ENCODE measurements at regions not wholly inside any gene's neighbourhood (a gene's known extent, or its start where the extent isn't known, plus 50 kb on each side); places are given as distances from the start of the nearest gene placed in this dataset.

DNA sequence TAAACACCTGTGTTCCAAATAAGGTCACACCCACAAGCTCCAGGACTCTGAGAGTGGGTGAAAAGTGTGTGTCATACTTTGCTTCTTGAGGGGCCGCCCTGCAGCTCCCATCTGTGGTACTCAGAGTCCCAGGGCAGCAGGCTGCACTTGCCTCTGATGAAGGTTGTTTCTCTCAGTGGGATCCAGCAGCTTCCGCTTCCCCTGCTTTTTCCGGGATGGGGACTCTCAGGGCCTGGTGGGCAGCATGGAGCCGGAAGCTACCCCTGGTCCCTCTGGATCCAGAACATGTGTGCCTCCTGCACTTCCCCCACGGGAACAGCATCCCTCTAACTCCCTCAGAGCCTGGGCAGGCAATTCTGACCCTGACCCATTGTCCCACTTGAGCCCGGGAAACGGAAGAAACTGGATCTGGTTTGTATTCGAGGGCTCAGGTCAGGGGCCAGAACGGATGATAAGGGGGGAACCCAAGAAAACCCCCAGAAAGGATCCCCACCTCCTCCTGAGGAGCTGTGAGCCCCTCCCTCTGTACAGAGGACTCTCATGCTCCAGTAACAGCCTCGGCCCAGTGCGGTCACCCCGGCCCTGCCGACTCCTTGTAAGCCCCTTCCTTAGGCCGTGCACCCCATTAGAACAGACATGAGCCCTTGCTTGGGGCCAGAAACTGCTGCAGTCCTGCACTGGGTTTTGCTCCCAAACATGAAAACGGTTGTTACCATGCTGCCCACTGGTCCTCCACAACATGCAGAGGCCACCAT is 189.5 kb upstream of the C1orf174 start:
- H3K4me3 ChIP-seq (ENCODE audit: low read depth, low read length) = no peak overlapping the region
- TF ChIP-seq, protein P1, sequence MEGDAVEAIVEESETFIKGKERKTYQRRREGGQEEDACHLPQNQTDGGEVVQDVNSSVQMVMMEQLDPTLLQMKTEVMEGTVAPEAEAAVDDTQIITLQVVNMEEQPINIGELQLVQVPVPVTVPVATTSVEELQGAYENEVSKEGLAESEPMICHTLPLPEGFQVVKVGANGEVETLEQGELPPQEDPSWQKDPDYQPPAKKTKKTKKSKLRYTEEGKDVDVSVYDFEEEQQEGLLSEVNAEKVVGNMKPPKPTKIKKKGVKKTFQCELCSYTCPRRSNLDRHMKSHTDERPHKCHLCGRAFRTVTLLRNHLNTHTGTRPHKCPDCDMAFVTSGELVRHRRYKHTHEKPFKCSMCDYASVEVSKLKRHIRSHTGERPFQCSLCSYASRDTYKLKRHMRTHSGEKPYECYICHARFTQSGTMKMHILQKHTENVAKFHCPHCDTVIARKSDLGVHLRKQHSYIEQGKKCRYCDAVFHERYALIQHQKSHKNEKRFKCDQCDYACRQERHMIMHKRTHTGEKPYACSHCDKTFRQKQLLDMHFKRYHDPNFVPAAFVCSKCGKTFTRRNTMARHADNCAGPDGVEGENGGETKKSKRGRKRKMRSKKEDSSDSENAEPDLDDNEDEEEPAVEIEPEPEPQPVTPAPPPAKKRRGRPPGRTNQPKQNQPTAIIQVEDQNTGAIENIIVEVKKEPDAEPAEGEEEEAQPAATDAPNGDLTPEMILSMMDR (IDR thresholded peaks at IDR 0.05; ENCODE audit: low read depth, low read length) = no peak

DNA sequence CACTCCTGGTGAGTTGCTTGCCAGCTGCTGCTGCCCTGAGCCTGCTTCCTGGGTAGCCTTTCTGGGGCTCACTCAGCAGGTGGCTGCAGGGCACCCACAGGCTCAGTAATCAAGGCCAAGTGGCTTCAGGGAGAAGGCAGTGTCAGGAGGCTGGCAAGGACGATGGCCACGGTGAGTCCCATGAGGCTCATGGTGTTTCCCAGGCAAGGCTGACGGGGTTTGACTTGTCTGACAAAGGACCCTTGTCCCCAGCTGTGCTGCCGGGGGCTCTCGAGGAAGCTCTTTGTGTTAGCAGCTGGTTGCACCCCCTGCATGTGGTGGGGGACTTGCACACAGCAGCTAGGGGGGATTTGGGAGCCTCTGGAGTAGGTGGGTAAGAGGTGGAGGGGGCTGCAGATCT is 190.5 kb upstream of the C1orf174 start:
- TF ChIP-seq, protein P1 (IDR thresholded peaks at IDR 0.05; ENCODE audit: low read depth, low read length) = no peak
- H3K4me3 ChIP-seq (ENCODE audit: low read depth, low read length) = no peak overlapping the region

DNA sequence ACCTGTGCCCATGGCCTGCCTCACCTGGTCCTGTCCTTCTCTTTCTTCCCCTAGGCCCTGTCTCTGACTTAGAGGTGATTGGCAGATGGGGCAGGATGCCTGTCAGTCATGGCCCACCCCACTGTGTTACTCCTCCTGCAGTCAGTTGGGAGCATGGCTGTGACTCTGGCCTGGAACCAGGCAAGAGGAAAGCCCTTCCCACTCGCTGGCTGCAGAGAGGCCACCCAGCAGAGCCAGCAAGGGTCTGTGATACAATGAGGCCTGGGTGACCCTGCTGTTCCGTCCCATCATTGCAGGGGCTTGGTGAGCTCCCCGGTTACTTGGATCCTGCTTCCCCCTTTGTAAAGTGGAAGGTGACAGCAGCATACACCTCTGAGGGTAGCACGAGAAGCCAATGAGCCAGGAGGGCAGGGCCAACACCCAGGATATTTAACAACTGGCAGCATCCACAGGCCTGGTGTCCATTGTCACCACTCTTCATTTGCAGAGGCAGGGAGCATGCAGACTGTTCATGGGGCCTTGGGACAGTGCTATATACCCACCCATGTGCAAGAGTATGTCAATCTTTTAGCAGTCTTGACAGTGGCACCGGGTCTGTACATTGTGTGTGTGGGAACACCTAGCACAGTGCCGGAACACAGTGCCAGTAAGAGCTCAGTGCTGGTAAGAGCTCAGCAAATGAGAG is 191.0 kb upstream of the C1orf174 start:
- TF ChIP-seq, protein P1 (IDR thresholded peaks at IDR 0.05; ENCODE audit: low read depth, low read length) = no peak
- H3K4me3 ChIP-seq (ENCODE audit: low read depth, low read length) = no peak overlapping the region

DNA sequence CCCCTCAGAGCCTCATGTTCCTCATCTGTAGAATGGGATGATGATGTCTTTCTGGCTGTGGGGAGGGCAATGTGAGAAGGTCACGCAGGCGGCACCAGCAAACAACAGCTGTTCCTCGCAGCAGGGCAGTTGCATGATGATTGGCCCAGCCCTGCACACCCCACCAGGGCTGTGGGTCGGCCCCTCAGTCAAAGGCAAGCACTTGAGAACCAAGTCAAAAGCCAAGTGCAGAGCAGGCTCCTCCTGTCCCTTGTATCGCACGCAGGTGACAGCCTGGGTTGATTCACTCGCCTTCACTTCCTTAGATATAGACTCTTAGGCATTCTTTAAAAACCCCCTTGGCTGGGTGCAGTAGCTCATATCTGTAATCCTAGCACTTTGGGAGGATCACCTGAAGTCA is 191.9 kb upstream of the C1orf174 start:
- TF ChIP-seq, protein P1 (IDR thresholded peaks at IDR 0.05; ENCODE audit: low read depth, low read length) = no peak
- no peak overlapping the region for H3K4me3 ChIP-seq (ENCODE audit: low read depth, low read length)

DNA sequence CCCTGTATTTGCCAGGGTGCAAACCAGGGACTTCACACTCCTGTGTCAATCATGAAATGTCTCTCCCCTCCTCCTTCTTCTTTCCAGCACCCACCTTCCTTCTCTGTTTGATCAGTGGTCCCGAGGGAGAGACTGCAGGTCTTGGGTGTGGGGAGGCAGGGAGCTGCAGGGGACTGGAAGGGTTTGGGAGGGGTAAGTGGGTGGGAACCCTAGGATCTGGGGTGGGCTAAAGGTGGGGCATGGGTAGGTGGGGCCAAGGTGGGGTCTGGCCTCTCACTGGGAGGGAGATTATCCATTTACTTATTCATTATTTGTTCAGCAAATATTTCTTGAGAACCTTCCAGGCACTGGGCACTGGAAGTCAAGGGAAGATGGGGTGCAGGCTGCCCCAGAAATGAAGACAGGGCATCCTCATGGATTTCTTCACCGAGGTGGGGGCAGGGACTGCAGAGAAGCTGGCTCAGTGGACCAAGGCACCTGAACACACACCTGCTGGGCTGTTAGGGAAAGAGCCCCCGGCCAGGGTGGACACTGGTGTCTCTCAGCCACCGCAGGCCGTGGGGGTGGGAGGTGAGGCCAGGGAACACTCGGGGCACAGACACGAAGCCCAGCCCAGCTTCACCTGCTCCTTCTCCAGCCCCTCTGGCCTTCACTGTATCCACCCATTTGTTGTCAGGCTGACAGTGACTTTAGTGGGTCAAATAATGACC is 193.9 kb upstream of the C1orf174 start:
- TF ChIP-seq, protein P1 (IDR thresholded peaks at IDR 0.05; ENCODE audit: low read depth, low read length) = no peak
- H3K4me3 ChIP-seq (ENCODE audit: low read depth, low read length) = no peak overlapping the region

DNA sequence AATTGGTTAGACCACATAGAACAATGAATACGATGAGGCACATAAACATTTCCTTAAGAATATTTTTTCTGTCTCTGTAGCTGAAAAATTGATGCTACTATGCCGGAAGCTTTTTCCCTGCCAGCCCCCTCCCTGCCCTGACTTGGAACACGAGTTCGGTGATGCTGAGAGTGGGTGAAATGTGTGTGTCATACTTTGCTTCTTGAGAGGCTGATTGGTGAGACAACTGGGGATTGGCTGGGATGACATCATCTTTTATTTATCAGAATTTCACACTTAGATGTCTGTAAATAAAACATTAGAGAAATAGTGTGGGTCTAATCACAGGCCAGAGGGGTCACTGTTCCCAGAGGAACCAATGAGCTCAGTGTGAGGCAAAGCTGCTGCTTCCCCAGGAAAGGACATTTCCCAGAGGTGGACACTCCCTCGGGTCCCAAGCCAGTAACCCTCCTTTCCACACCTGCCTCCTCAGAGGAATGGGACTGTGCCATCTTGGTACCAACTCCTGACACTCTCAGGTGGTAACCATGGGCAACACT is 195.4 kb upstream of the C1orf174 start:
- H3K4me3 ChIP-seq (ENCODE audit: low read depth, low read length) = no peak overlapping the region
- TF ChIP-seq, protein P1 (IDR thresholded peaks at IDR 0.05; ENCODE audit: low read depth, low read length) = no peak
